NB4 (cell line): ENCODE measurements at regions not wholly inside any gene's neighbourhood (a gene's known extent, or its start where the extent isn't known, plus 50 kb on each side); places are given as distances from the start of the nearest gene placed in this dataset.

ENCODE experiments used
- MYC ChIP-seq: IDR thresholded peaks from 2 replicates; pipeline ENCODE4 v1.6.1; 2011; ENCODE audit warnings: low read depth, low read length
- POLR2A ChIP-seq: IDR thresholded peaks from 2 replicates; pipeline ENCODE4 v1.6.1; 2011; ENCODE audit warnings: mild to moderate bottlenecking; ENCODE audit not compliant: insufficient read length; ENCODE audit errors: extremely low read depth
- TF ChIP-seq, protein P1 (sequence below): IDR thresholded peaks from one replicate; pipeline ENCODE4 v1.5.1; 2012; ENCODE audit warnings: low read depth, low read length

GRCh38 chr15:38647683-38648082, 83.1 kb upstream of the RASGRP1 start:
- TF ChIP-seq POLR2A (no peak), MYC (no peak)
- TF ChIP-seq, protein P1, sequence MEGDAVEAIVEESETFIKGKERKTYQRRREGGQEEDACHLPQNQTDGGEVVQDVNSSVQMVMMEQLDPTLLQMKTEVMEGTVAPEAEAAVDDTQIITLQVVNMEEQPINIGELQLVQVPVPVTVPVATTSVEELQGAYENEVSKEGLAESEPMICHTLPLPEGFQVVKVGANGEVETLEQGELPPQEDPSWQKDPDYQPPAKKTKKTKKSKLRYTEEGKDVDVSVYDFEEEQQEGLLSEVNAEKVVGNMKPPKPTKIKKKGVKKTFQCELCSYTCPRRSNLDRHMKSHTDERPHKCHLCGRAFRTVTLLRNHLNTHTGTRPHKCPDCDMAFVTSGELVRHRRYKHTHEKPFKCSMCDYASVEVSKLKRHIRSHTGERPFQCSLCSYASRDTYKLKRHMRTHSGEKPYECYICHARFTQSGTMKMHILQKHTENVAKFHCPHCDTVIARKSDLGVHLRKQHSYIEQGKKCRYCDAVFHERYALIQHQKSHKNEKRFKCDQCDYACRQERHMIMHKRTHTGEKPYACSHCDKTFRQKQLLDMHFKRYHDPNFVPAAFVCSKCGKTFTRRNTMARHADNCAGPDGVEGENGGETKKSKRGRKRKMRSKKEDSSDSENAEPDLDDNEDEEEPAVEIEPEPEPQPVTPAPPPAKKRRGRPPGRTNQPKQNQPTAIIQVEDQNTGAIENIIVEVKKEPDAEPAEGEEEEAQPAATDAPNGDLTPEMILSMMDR, result no peak
